ENCODE measurements at regions not wholly inside any gene's neighbourhood (a gene's known extent, or its start where the extent isn't known, plus 50 kb on each side); places are given as distances from the start of the nearest gene placed in this dataset.

DNA sequence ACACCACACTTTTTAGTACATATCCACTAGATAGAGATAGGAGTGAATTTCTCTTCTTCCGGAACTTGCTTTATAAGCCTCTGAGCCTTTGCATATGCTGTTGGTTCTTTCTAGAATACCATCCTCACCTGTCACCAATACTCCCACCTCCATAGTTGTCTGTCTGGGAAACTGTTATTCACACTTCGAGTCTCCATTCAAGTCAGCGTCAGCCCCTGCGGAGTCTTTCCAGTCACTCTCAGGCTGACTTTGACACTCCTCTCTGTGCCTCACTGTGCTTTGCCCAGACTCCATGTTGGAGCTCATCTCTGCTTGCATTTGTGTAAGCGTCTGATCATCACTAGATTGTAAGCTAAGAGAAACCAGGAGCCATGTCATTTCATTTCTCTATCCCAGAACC is 66.5 kb upstream of the NRBF2 start:
- TF ChIP-seq, protein P1, sequence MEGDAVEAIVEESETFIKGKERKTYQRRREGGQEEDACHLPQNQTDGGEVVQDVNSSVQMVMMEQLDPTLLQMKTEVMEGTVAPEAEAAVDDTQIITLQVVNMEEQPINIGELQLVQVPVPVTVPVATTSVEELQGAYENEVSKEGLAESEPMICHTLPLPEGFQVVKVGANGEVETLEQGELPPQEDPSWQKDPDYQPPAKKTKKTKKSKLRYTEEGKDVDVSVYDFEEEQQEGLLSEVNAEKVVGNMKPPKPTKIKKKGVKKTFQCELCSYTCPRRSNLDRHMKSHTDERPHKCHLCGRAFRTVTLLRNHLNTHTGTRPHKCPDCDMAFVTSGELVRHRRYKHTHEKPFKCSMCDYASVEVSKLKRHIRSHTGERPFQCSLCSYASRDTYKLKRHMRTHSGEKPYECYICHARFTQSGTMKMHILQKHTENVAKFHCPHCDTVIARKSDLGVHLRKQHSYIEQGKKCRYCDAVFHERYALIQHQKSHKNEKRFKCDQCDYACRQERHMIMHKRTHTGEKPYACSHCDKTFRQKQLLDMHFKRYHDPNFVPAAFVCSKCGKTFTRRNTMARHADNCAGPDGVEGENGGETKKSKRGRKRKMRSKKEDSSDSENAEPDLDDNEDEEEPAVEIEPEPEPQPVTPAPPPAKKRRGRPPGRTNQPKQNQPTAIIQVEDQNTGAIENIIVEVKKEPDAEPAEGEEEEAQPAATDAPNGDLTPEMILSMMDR (conservative IDR thresholded peaks at IDR 0.05 in 1 of 2, IDR thresholded peaks at IDR 0.05 in 1 of 2; ENCODE audit: extremely low read depth in 1 of 2, insufficient read depth in 1 of 2, low read depth in 1 of 2, low read length in 2 of 2), result no peak
- no peak for TF ChIP-seq EZH2 (IDR thresholded peaks at IDR 0.05; ENCODE audit: borderline replicate concordance, low read length)

Measured in mammary epithelial cell (primary cell).